Neutrophil (primary cell): ENCODE measurements at regions not wholly inside any gene's neighbourhood (a gene's known extent, or its start where the extent isn't known, plus 50 kb on each side); places are given as distances from the start of the nearest gene placed in this dataset.

Source experiments
- H3K27ac ChIP-seq: fragments of 200-600 bp; sonication (generic); 2 replicates; pipeline ENCODE4 v1.5.1; 2016; ENCODE audit warnings: mild to moderate bottlenecking, moderate library complexity
- H3K27me3 ChIP-seq: fragments of 200-600 bp; sonication (generic); 2 replicates; pipeline ENCODE4 v1.6.0; 2016; ENCODE audit warnings: mild to moderate bottlenecking
- H3K36me3 ChIP-seq: fragments of 200-600 bp; sonication (generic); 2 replicates; pipeline ENCODE4 v1.5.1; 2017
- H3K4me1 ChIP-seq, 2 experiments: fragments of 200-600 bp in 1 of 2; sonication (generic) in 1 of 2; 1 replicate in 1 of 2; 2 replicates in 1 of 2; pipeline versions ENCODE4 v1.5.1 to v1.6.1; 2013 to 2016; ENCODE audit warnings: low read depth in 1 of 2, low read length in 1 of 2, mild to moderate bottlenecking in 1 of 2, moderate library complexity in 1 of 2; ENCODE audit not compliant: control insufficient read depth in 1 of 2, insufficient read depth in 1 of 2
- H3K4me3 ChIP-seq, 2 experiments: fragments of 200-600 bp in 1 of 2; sonication (generic) in 1 of 2; 1 replicate in 1 of 2; 2 replicates in 1 of 2; pipeline ENCODE4 v1.5.1; 2013 to 2016; ENCODE audit warnings: low read depth in 1 of 2, low read length in 1 of 2, mild to moderate bottlenecking in 1 of 2, moderate library complexity in 1 of 2
- H3K9me3 ChIP-seq: fragments of 200-600 bp; sonication (generic); 2 replicates; pipeline ENCODE4 v1.5.1; 2016
- TF ChIP-seq, protein P1 (sequence below): fragments of 200-600 bp; sonication (generic); IDR thresholded peaks from 2 replicates; pipeline ENCODE4 v1.5.1; 2016; ENCODE audit warnings: antibody characterized with exemption

DNA sequence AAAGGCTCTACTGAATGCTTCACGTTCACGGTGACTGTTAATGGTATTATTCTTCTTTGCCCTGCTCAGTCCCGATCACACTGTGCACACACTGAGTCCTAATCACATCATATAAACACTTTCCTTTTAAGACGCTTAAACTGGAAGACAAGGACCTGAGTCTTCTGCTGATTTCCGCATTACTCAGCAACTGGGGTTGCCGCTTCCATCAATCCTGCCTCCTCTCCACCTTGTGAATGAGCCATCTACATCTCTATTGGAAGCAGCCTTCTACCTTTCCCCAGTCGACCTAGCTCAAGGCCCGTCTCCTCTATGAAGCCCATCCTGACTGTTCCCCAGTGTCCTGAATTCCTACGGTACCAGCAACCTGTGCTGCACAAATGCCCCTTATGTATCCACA lies 104.7 kb downstream of the NCOR2 start:
- TF ChIP-seq, protein P1, sequence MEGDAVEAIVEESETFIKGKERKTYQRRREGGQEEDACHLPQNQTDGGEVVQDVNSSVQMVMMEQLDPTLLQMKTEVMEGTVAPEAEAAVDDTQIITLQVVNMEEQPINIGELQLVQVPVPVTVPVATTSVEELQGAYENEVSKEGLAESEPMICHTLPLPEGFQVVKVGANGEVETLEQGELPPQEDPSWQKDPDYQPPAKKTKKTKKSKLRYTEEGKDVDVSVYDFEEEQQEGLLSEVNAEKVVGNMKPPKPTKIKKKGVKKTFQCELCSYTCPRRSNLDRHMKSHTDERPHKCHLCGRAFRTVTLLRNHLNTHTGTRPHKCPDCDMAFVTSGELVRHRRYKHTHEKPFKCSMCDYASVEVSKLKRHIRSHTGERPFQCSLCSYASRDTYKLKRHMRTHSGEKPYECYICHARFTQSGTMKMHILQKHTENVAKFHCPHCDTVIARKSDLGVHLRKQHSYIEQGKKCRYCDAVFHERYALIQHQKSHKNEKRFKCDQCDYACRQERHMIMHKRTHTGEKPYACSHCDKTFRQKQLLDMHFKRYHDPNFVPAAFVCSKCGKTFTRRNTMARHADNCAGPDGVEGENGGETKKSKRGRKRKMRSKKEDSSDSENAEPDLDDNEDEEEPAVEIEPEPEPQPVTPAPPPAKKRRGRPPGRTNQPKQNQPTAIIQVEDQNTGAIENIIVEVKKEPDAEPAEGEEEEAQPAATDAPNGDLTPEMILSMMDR: no peak
- H3K36me3 ChIP-seq: no peaks in the 10 kb centered on the region

DNA sequence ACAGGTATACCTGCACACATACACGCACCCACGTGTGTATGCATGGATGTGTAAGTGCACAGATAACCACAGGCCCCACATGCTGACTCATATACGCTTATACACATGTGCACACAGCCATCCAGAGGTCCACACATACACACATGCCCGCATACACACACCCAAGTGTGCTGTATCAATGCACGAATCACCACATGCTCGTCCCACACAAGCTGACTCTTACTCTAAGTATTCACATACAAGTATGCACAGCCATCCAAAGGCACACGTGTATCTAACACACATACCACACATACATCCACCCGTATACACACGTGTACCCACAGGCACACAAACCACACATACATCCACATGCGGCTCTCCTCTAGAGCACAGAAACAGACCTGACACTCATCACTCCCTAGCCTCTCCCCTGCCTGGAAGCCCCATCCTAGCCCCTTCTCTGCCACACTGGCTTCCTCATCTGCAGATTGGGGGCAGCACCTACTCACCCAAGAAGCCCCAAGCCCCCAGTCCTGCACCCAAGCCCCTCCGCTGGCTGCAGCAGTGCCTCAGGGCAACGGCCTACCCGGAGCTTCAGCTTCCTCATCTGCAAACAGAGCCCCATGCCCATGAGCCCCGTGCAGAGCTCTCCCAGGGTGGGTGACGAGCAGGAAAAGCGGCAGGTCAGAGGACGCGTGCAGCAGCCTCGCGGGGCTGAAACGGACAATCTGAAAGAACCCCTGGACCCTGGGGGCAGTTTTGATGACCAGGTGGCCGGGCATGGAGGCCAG lies 105.4 kb downstream of the NCOR2 start:
- Histone ChIP-seq H3K9me3 (no peaks in the 10 kb centered on the region), H3K27me3 (no peaks in the 10 kb centered on the region), H3K36me3 (no peaks in the 10 kb centered on the region), H3K4me3 (no peak overlapping the region), H3K4me1 (peaks cover 34 to 40% of the 10 kb centered on the region in 2 experiments), H3K27ac (no peak overlapping the region)
- TF ChIP-seq, protein P1: no peak

More for the DNA sequence above, 104.7 kb downstream of the NCOR2 start:
- peaks cover 27 to 33% of the 10 kb centered on the region in 2 experiments for H3K4me1 ChIP-seq
- no peak overlapping the region for H3K4me3 ChIP-seq
- H3K27ac ChIP-seq: no peak overlapping the region
- no peaks in the 10 kb centered on the region for H3K27me3 ChIP-seq
- no peaks in the 10 kb centered on the region for H3K9me3 ChIP-seq

DNA sequence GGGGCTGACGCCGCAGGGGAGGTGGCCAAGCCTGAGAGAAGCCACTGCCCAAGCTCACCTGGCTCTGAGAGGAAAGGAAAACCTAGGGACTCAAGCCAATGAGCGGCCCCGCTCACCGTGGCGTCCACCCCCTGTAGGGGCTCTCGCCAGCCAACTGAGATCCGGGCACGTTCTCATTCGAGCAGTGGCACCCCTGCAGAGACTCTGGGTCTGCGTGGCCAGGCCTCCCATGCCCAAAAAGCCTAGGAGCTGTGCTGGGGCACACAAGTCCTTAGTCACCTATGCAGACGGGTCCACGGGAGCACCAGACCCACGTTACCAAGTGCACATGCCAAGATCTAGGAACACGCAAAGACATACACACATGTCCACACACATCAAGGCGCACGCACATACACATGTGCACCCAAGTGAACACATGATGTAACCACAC lies 106.2 kb downstream of the NCOR2 start:
- no peaks in the 10 kb centered on the region for H3K36me3 ChIP-seq
- H3K4me1 ChIP-seq: peaks cover 32 to 42% of the 10 kb centered on the region in 2 experiments

DNA sequence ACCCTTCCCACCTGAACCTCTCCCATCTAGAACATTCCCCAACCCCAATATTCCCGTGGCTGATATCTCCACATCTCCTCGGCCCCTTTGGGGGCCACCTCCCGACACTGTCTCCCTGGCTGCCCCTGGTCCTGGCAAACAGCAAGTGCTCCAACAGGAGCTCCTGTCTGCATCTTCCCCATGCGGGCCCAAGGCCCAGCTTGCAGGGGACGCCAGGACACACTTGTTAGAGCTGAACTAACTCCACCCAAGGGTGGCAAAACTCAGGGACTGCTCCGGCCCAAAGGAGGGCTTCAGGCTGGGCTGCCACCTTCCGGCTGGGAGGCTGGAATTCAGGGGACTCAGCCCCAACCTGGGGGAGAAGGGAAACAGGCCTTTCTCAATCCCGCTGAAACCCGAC lies 106.6 kb downstream of the NCOR2 start:
- TF ChIP-seq, protein P1: no peak
- Histone ChIP-seq H3K36me3 (no peaks in the 10 kb centered on the region), H3K4me3 (no peak overlapping the region), H3K9me3 (no peaks in the 10 kb centered on the region), H3K27ac (no peak overlapping the region), H3K27me3 (no peaks in the 10 kb centered on the region), H3K4me1 (peaks cover 32 to 42% of the 10 kb centered on the region in 2 experiments)

More for the DNA sequence above, 106.2 kb downstream of the NCOR2 start:
- Histone ChIP-seq H3K27me3 (no peaks in the 10 kb centered on the region), H3K9me3 (no peaks in the 10 kb centered on the region), H3K27ac (no peak overlapping the region), H3K4me3 (no peak overlapping the region)
- TF ChIP-seq, protein P1: no peak

DNA sequence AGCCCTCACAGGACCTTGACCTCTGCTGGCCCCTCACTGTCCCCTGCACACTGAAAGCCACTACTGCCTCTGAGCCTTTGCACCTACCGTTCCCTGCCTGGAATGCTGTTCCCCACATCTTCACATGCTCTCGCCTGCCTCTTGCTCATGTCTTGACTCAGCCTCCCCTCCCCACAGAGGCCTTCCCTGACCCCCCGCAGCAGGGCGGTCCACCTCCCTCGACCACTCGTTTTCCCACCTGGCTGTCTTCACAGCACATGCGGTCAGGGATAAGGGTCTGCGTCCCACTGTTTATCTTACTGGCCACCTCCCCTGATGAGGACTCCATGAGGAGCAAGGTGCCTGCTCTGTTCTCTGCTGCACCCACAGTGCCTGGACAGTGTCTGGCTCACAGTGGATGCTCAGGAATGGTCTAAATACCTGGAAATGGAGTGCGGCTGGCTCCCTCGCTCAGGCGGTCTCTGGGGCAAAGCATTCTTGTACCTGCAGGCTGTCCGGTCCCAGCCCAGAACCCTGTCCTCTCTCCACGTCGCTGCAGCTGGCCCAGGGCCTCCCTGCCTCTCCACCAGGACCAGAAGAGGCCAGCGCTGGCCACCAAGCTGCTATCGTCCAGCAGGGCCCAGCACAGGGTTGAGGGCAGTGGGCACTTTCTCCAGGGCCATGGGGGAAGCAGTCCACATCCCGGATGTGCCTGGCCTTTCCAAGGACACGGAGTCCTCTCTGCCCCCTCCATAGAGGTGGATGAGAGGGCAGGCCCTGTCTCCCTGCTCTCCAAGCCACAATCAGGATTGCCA lies 107.4 kb downstream of the NCOR2 start:
- no peaks in the 10 kb centered on the region for H3K27me3 ChIP-seq
- TF ChIP-seq, protein P1: no peak
- H3K36me3 ChIP-seq: no peaks in the 10 kb centered on the region
- H3K27ac ChIP-seq: no peak overlapping the region
- H3K4me1 ChIP-seq: peaks cover 35 to 42% of the 10 kb centered on the region in 2 experiments
- H3K4me3 ChIP-seq: no peak overlapping the region
- no peaks in the 10 kb centered on the region for H3K9me3 ChIP-seq
